ENCODE measurements at regions not wholly inside any gene's neighbourhood (a gene's known extent, or its start where the extent isn't known, plus 50 kb on each side); places are given as distances from the start of the nearest gene placed in this dataset.
"Not testable (repeated sequence)": the region's sequence is repeated elsewhere in the genome, so short reads cannot be mapped to it uniquely, and the experiment has no call there.

- no peak for DNase-seq (ENCODE audit: low read depth in 2 of 3, low spot score in 2 of 3)
Observed at GRCh38 chr15:69906256-69907185, 191.2 kb downstream of the TLE3 start.

GRCh38 chr15:69908060-69908459 lies 189.7 kb downstream of the TLE3 start:
- no peak for DNase-seq (ENCODE audit: low read depth in 2 of 3, low spot score in 2 of 3)

GRCh38 chr15:69908590-69909420 lies 188.9 kb downstream of the TLE3 start:
- no peak for DNase-seq (ENCODE audit: low read depth in 2 of 3, low spot score in 2 of 3)

- no peak for DNase-seq (ENCODE audit: low read depth in 2 of 3, low spot score in 2 of 3)
Observed at GRCh38 chr15:69909719-69910444, 187.8 kb downstream of the TLE3 start.

- no peak for DNase-seq (ENCODE audit: low read depth in 2 of 3, low spot score in 2 of 3)
Observed at GRCh38 chr15:69910514-69910913, 187.2 kb downstream of the TLE3 start.

GRCh38 chr15:69912116-69912515 lies 185.6 kb downstream of the TLE3 start:
- no peak for DNase-seq (ENCODE audit: low read depth in 2 of 3, low spot score in 2 of 3)

- DNase-seq (ENCODE audit: low read depth in 2 of 3, low spot score in 2 of 3), result no peak
Observed at GRCh38 chr15:69914040-69914439, 183.7 kb downstream of the TLE3 start.

- no peak for DNase-seq (ENCODE audit: low read depth in 2 of 3, low spot score in 2 of 3)
Observed at GRCh38 chr15:69914960-69915359, 182.8 kb downstream of the TLE3 start.

GRCh38 chr15:69916169-69916785 lies 181.4 kb downstream of the TLE3 start:
- DNase-seq (ENCODE audit: low read depth in 2 of 3, low spot score in 2 of 3), result no peak

GRCh38 chr15:69917056-69917455 lies 180.7 kb downstream of the TLE3 start:
- no peak for DNase-seq (ENCODE audit: low read depth in 2 of 3, low spot score in 2 of 3)

GRCh38 chr15:69919816-69920215 lies 177.9 kb downstream of the TLE3 start:
- no peak for DNase-seq (ENCODE audit: low read depth in 2 of 3, low spot score in 2 of 3)

- no peak for DNase-seq (ENCODE audit: low read depth in 2 of 3, low spot score in 2 of 3)
Observed at GRCh38 chr15:69920221-69920620, 177.5 kb downstream of the TLE3 start.

GRCh38 chr15:69921626-69922619 lies 175.8 kb downstream of the TLE3 start:
- DNase-seq (ENCODE audit: low read depth in 2 of 3, low spot score in 2 of 3), result no peak

GRCh38 chr15:69924531-69924930 lies 173.2 kb downstream of the TLE3 start:
- DNase-seq (ENCODE audit: low read depth in 2 of 3, low spot score in 2 of 3), result no peak

- no peak for DNase-seq (ENCODE audit: low read depth in 2 of 3, low spot score in 2 of 3)
Observed at GRCh38 chr15:69926006-69926405, 171.7 kb downstream of the TLE3 start.

GRCh38 chr15:69926721-69927120 lies 171.0 kb downstream of the TLE3 start:
- DNase-seq (ENCODE audit: low read depth in 2 of 3, low spot score in 2 of 3), result no peak

- not testable (repeated sequence) for DNase-seq (ENCODE audit: low read depth in 2 of 3, low spot score in 2 of 3)
Observed at GRCh38 chr15:69928890-69929289, 168.8 kb downstream of the TLE3 start.

- no peak for DNase-seq (ENCODE audit: low read depth in 2 of 3, low spot score in 2 of 3)
Observed at GRCh38 chr15:69929905-69930630, 167.6 kb downstream of the TLE3 start.

GRCh38 chr15:69930754-69931153 lies 167.0 kb downstream of the TLE3 start:
- no peak for DNase-seq (ENCODE audit: low read depth in 2 of 3, low spot score in 2 of 3)
